Fibroblast of lung (primary cell): ENCODE measurements at regions not wholly inside any gene's neighbourhood (a gene's known extent, or its start where the extent isn't known, plus 50 kb on each side); places are given as distances from the start of the nearest gene placed in this dataset.

Experiments used
- CTCF ChIP-seq, 2 donors: IDR thresholded peaks in 1 of 2; conservative IDR thresholded peaks in 1 of 2; 1 replicate in 1 of 2; 2 replicates in 1 of 2; pipeline ENCODE4 v1.5.1; 2011 to 2012; ENCODE audit warnings: low read length in 2 of 2, control low read depth in 1 of 2, inconsistent platforms in 1 of 2, low read depth in 1 of 2, mild to moderate bottlenecking in 1 of 2
- EZH2 ChIP-seq: IDR thresholded peaks from 2 replicates; pipeline ENCODE4 v1.5.1; 2012; ENCODE audit warnings: low read length, control low read depth, mild to moderate bottlenecking; ENCODE audit errors: missing control alignments

GRCh38 chr22:22835771-22836291 lies 51.8 kb upstream of the IGLL5 start:
- no peak for TF ChIP-seq EZH2
- TF ChIP-seq CTCF (conservative IDR thresholded peaks at IDR 0.05 in 1 of 2, IDR thresholded peaks at IDR 0.05 in 1 of 2; ENCODE audit: low read depth in 1 of 2, low read length in 2 of 2): no peak
